Mesothelial cell of epicardium (in vitro differentiated cells): ENCODE measurements at regions not wholly inside any gene's neighbourhood (a gene's known extent, or its start where the extent isn't known, plus 50 kb on each side); places are given as distances from the start of the nearest gene placed in this dataset.

ENCODE experiments used
- DNase-seq, 2 experiments: peaks; one replicate each; pipeline ENCODE4 v3.0.0; 2021; ENCODE audit warnings: low spot score in 2 of 2; ENCODE audit not compliant: unreplicated experiment in 2 of 2
- H3K27ac Mint-ChIP-seq: 2 replicates; pipeline ENCODE4 v1.8.0; 2021; ENCODE audit warnings: mixed read lengths
- H3K27me3 Mint-ChIP-seq: 2 replicates; pipeline ENCODE4 v1.8.0; 2021; ENCODE audit warnings: low read depth, mixed read lengths
- H3K36me3 Mint-ChIP-seq: 2 replicates; pipeline ENCODE4 v1.8.0; 2021; ENCODE audit warnings: mixed read lengths
- H3K4me1 Mint-ChIP-seq: 2 replicates; pipeline ENCODE4 v1.8.0; 2021; ENCODE audit warnings: mixed read lengths
- H3K4me3 Mint-ChIP-seq: 2 replicates; pipeline ENCODE4 v1.8.0; 2021; ENCODE audit warnings: mild to moderate bottlenecking, moderate library complexity, mixed read lengths
- H3K9me3 Mint-ChIP-seq: 2 replicates; pipeline ENCODE4 v1.8.0; 2021; ENCODE audit warnings: mixed read lengths
- TF ChIP-seq, protein P1 (sequence below): fragments of 200-600 bp; sonication (generic); IDR thresholded peaks from one replicate; pipeline ENCODE4 v1.5.0; 2021; ENCODE audit warnings: antibody characterized with exemption; ENCODE audit not compliant: unreplicated experiment

DNA sequence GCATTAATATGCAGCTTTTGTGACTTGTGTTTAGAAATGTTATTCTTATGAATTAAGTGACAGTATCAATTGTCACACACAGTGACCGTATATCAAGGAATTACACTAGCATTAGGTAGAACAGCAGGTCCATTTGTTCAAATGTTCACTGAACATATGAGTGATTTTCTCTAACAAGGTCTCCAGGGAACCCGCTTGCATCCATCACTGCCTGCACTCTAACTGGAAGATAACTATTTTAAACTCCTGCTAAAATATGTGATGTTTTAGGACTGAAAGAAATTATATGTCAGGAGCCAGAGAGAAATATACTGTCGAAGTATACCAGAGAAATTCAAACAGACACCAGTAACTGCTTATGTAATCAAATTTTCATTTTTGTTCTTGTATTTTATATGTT lies 1395.7 kb downstream of the PCDH18 start:
- Mint-ChIP-seq H3K4me3 (no peak overlapping the region), H3K9me3 (peaks cover 3% of the 10 kb centered on the region), H3K4me1 (no peaks in the 10 kb centered on the region), H3K36me3 (no peaks in the 10 kb centered on the region), H3K27me3 (no peaks in the 10 kb centered on the region), H3K27ac (no peak overlapping the region)
- TF ChIP-seq, protein P1, sequence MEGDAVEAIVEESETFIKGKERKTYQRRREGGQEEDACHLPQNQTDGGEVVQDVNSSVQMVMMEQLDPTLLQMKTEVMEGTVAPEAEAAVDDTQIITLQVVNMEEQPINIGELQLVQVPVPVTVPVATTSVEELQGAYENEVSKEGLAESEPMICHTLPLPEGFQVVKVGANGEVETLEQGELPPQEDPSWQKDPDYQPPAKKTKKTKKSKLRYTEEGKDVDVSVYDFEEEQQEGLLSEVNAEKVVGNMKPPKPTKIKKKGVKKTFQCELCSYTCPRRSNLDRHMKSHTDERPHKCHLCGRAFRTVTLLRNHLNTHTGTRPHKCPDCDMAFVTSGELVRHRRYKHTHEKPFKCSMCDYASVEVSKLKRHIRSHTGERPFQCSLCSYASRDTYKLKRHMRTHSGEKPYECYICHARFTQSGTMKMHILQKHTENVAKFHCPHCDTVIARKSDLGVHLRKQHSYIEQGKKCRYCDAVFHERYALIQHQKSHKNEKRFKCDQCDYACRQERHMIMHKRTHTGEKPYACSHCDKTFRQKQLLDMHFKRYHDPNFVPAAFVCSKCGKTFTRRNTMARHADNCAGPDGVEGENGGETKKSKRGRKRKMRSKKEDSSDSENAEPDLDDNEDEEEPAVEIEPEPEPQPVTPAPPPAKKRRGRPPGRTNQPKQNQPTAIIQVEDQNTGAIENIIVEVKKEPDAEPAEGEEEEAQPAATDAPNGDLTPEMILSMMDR = no peak
- DNase-seq = no peak

DNA sequence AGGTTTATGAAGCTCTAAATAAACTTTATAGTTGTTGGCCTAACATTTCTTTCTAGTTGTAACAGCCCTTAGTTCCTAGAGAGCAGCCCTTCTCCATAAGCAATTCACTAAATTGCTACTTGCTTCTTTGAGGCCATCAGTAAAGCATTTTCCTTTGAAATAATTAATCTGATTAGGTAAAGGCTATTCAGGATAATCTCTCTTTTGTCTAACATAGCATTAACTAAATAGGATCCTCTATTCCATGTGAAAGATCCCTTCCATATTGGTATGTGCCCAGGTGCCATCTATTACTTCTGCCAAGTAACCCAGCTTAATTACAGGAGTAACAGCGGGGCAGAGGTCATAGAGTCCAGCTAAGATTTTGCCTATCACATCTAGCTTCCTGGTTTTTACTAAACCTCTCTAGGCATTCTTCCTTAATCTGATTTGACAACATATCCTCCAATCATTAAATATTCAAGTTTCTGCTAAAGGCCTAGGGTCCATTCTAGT lies 1408.0 kb downstream of the PCDH18 start:
- no peaks in the 10 kb centered on the region for H3K36me3 Mint-ChIP-seq
- H3K27ac Mint-ChIP-seq = no peak overlapping the region
- DNase-seq = no peak
- no peak overlapping the region for H3K4me3 Mint-ChIP-seq
- no peaks in the 10 kb centered on the region for H3K27me3 Mint-ChIP-seq
- no peaks in the 10 kb centered on the region for H3K4me1 Mint-ChIP-seq
- H3K9me3 Mint-ChIP-seq = peaks cover 9% of the 10 kb centered on the region
- TF ChIP-seq, protein P1 = no peak

DNA sequence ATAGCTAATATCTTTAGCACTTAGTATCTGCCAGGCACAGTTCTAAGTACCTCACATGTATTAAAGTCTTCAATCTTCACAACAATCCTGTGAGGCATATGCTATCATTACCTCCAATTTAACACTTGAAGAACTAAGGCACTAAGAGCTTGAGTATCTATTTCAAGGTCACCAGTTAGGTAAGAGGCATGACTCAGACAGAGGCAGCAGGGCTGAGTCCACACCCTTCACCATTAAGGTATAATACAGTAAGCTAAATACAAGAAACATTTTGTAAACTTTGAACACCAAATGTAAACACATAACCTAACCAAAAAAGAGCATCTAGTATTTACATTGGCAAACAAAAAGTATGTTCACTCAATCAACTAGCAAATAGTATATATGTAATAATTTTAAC lies 1410.9 kb downstream of the PCDH18 start:
- no peak overlapping the region for H3K27ac Mint-ChIP-seq
- H3K4me1 Mint-ChIP-seq = no peaks in the 10 kb centered on the region
- TF ChIP-seq, protein P1 = no peak
- no peak overlapping the region for H3K4me3 Mint-ChIP-seq
- H3K36me3 Mint-ChIP-seq = no peaks in the 10 kb centered on the region
- H3K27me3 Mint-ChIP-seq = no peaks in the 10 kb centered on the region
- H3K9me3 Mint-ChIP-seq = peaks cover 2% of the 10 kb centered on the region
- no peak for DNase-seq

DNA sequence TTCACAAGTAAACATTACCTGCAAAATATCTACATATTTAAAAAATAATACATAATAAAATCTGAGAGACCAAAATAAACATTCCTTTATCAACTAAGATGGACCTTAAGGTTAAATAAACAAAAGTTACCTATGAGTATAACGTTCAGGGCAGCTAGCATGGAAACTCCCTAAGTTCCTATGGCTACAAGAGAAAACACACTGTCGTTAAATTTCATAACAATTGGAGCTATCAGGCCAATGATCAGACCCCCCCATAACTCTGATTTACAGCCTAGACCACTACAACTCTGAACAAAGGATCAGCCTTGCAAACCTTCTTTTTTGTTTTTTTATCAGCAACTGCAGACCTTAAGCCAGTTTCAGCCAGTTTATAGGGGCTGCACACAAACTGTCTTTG lies 1418.4 kb downstream of the PCDH18 start:
- H3K4me3 Mint-ChIP-seq = no peak overlapping the region
- no peak overlapping the region for H3K27ac Mint-ChIP-seq
- no peaks in the 10 kb centered on the region for H3K27me3 Mint-ChIP-seq
- H3K9me3 Mint-ChIP-seq = no peaks in the 10 kb centered on the region
- H3K4me1 Mint-ChIP-seq = no peaks in the 10 kb centered on the region
- no peak for DNase-seq
- no peaks in the 10 kb centered on the region for H3K36me3 Mint-ChIP-seq
- TF ChIP-seq, protein P1 = no peak

DNA sequence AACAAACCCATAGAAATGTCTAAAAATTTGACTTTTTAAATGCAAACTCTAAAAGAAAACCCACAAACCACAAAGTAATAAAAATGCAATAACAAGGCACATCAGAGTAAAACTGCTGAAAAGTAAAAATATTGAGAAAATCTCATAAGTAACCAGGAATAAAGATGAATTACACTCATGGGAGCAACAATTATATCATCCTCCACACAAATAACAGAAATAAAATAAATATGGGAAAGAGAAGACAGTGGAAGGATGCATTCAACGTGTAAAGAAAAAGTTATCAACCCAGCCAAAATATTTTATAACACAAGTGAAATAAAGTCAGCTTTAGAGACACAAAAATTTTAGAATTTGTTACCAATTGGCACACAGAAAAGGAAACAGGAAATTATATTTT lies 1420.2 kb downstream of the PCDH18 start:
- no peak for DNase-seq

More for the DNA sequence above, 1420.2 kb downstream of the PCDH18 start:
- Mint-ChIP-seq H3K9me3 (no peaks in the 10 kb centered on the region), H3K4me1 (no peaks in the 10 kb centered on the region), H3K4me3 (no peak overlapping the region), H3K27me3 (no peaks in the 10 kb centered on the region), H3K27ac (no peak overlapping the region), H3K36me3 (no peaks in the 10 kb centered on the region)
- TF ChIP-seq, protein P1 = no peak
